Ramos (cell line): ENCODE measurements at regions not wholly inside any gene's neighbourhood (a gene's known extent, or its start where the extent isn't known, plus 50 kb on each side); places are given as distances from the start of the nearest gene placed in this dataset.

Experiments used
- in situ Hi-C: fragments of 300-500 bp; cut with MboI; formaldehyde crosslinking; loops from one replicate; pipeline ENCODE4 v1.14.3; 2022; ENCODE audit warnings: low sequenced_read_pairs; ENCODE audit not compliant: unreplicated experiment

- in situ Hi-C loops, result no loop called here
Observed at GRCh38 chr16:82363026-82363816, 193.2 kb upstream of the MPHOSPH6 start.

- in situ Hi-C loops, result no loop called here
Observed at GRCh38 chr16:82361885-82362284, 191.9 kb upstream of the MPHOSPH6 start.

GRCh38 chr16:82360024-82360783 is 190.2 kb upstream of the MPHOSPH6 start:
- in situ Hi-C loops, result no loop called here

- in situ Hi-C loops, result no loop called here
Observed at GRCh38 chr16:82358606-82359221, 188.7 kb upstream of the MPHOSPH6 start.

- in situ Hi-C loops, result no loop called here
Observed at GRCh38 chr16:82358161-82358560, 188.1 kb upstream of the MPHOSPH6 start.

- in situ Hi-C loops, result no loop called here
Observed at GRCh38 chr16:82357237-82357636, 187.2 kb upstream of the MPHOSPH6 start.

- in situ Hi-C loops, result no loop called here
Observed at GRCh38 chr16:82350560-82350959, 180.5 kb upstream of the MPHOSPH6 start.

- in situ Hi-C loops, result no loop called here
Observed at GRCh38 chr16:82345318-82345717, 175.3 kb upstream of the MPHOSPH6 start.

GRCh38 chr16:82344157-82344556 is 174.1 kb upstream of the MPHOSPH6 start:
- in situ Hi-C loops, result no loop called here

- in situ Hi-C loops, result no loop called here
Observed at GRCh38 chr16:82341146-82341669, 171.2 kb upstream of the MPHOSPH6 start.

GRCh38 chr16:82340531-82340930 is 170.5 kb upstream of the MPHOSPH6 start:
- in situ Hi-C loops, result no loop called here

GRCh38 chr16:82337355-82337754 is 167.3 kb upstream of the MPHOSPH6 start:
- in situ Hi-C loops, result no loop called here

- in situ Hi-C loops, result no loop called here
Observed at GRCh38 chr16:82331974-82332750, 162.1 kb upstream of the MPHOSPH6 start.

GRCh38 chr16:82331397-82331796 is 161.4 kb upstream of the MPHOSPH6 start:
- in situ Hi-C loops, result no loop called here

- in situ Hi-C loops, result no loop called here
Observed at GRCh38 chr16:82329504-82330192, 159.6 kb upstream of the MPHOSPH6 start.

- in situ Hi-C loops, result no loop called here
Observed at GRCh38 chr16:82328881-82329469, 159.0 kb upstream of the MPHOSPH6 start.

GRCh38 chr16:82323171-82323570 is 153.1 kb upstream of the MPHOSPH6 start:
- in situ Hi-C loops, result no loop called here

GRCh38 chr16:82322177-82322576 is 152.2 kb upstream of the MPHOSPH6 start:
- in situ Hi-C loops, result no loop called here

- in situ Hi-C loops, result no loop called here
Observed at GRCh38 chr16:82319038-82319437, 149.0 kb upstream of the MPHOSPH6 start.
